CD14-positive monocyte (primary cell): ENCODE measurements at regions not wholly inside any gene's neighbourhood (a gene's known extent, or its start where the extent isn't known, plus 50 kb on each side); places are given as distances from the start of the nearest gene placed in this dataset.

Experiments used
- DNase-seq, 3 donors: peaks; one replicate each; pipeline ENCODE4 v3.0.0-alpha.2; 2011 to 2022
- H2AFZ ChIP-seq: 2 replicates; pipeline ENCODE4 v1.6.0; 2012; ENCODE audit warnings: mild to moderate bottlenecking, low read depth, low read length, inconsistent platforms; ENCODE audit not compliant: insufficient read depth, poor library complexity, severe bottlenecking
- H3K27ac ChIP-seq, 2 donors: 1 replicate in 1 of 2; 2 replicates in 1 of 2; pipeline ENCODE4 v1.5.1; 2012 to 2013; ENCODE audit warnings: low read length in 2 of 2, control low read depth in 1 of 2, inconsistent platforms in 1 of 2, low read depth in 1 of 2, mild to moderate bottlenecking in 1 of 2
- H3K27me3 ChIP-seq, 2 donors: one replicate each; pipeline versions ENCODE4 v1.6.0 to v1.6.1; 2011 to 2013; ENCODE audit warnings: low read length in 2 of 2; ENCODE audit not compliant: control insufficient read depth in 2 of 2, insufficient read depth in 2 of 2
- H3K36me3 ChIP-seq, 2 donors: replicated peaks in 1 of 2; 1 replicate in 1 of 2; 2 replicates in 1 of 2; pipeline versions ENCODE4 v1.5.1 to v1.6.1; 2012 to 2013; ENCODE audit warnings: low read length in 2 of 2, control low read depth in 1 of 2, inconsistent platforms in 1 of 2, mild to moderate bottlenecking in 1 of 2; ENCODE audit not compliant: insufficient read depth in 2 of 2, control insufficient read depth in 1 of 2
- H3K4me1 ChIP-seq, 2 donors: 1 replicate in 1 of 2; 2 replicates in 1 of 2; pipeline versions ENCODE4 v1.5.1 to v1.6.1; 2012 to 2013; ENCODE audit warnings: low read length in 2 of 2, control low read depth in 1 of 2, inconsistent platforms in 1 of 2, mild to moderate bottlenecking in 1 of 2, moderate library complexity in 1 of 2; ENCODE audit not compliant: insufficient read depth in 2 of 2, control insufficient read depth in 1 of 2
- H3K4me2 ChIP-seq: replicated peaks from 2 replicates; pipeline ENCODE3; 2012; ENCODE audit warnings: low read length, moderate library complexity, mild to moderate bottlenecking; ENCODE audit not compliant: poor library complexity, severe bottlenecking; ENCODE audit errors: extremely low read depth
- H3K4me3 ChIP-seq, 3 experiments: fragments of 200-600 bp in 1 of 3; sonication (generic) in 1 of 3; replicated peaks in 1 of 3; 1 replicate in 2 of 3; 2 replicates in 1 of 3; pipeline ENCODE4 v1.5.1; 2011 to 2013; ENCODE audit warnings: low read length in 3 of 3, mild to moderate bottlenecking in 3 of 3, control low read depth in 2 of 3, low read depth in 2 of 3, inconsistent platforms in 1 of 3, moderate library complexity in 1 of 3
- H3K79me2 ChIP-seq: 2 replicates; pipeline ENCODE4 v1.6.0; 2012; ENCODE audit warnings: mild to moderate bottlenecking, control low read depth, inconsistent platforms, low read length, moderate library complexity; ENCODE audit not compliant: insufficient read depth
- H3K9ac ChIP-seq: 2 replicates; pipeline ENCODE4 v1.6.0; 2017; ENCODE audit warnings: low read length, mild to moderate bottlenecking; ENCODE audit not compliant: insufficient read depth, poor library complexity, severe bottlenecking
- H3K9me3 ChIP-seq, 2 donors: replicated peaks in 1 of 2; 1 replicate in 1 of 2; 2 replicates in 1 of 2; pipeline versions ENCODE4 v1.5.1 to v1.6.1; 2012 to 2013; ENCODE audit warnings: low read length in 2 of 2, control low read depth in 1 of 2; ENCODE audit not compliant: control insufficient read depth in 1 of 2, insufficient read depth in 1 of 2
- H4K20me1 ChIP-seq: 2 replicates; pipeline ENCODE4 v1.6.0; 2012; ENCODE audit warnings: mild to moderate bottlenecking, low read length, control low read depth, moderate library complexity; ENCODE audit not compliant: insufficient read depth
- H3K27ac Mint-ChIP-seq, 7 donors: one replicate each; pipeline ENCODE4 v1.8.0; 2020; ENCODE audit warnings: mild to moderate bottlenecking in 7 of 7, mixed read lengths in 7 of 7, moderate library complexity in 6 of 7, inconsistent platforms in 2 of 7
- H3K27me3 Mint-ChIP-seq, 3 donors: one replicate each; pipeline ENCODE4 v1.8.0; 2021 to 2022; ENCODE audit warnings: low read depth in 3 of 3, mild to moderate bottlenecking in 3 of 3, mixed read lengths in 3 of 3, moderate library complexity in 3 of 3, inconsistent platforms in 1 of 3
- H3K36me3 Mint-ChIP-seq, 2 donors: one replicate each; pipeline ENCODE4 v1.8.0; 2020; ENCODE audit warnings: mixed read lengths in 2 of 2, inconsistent platforms in 1 of 2, mild to moderate bottlenecking in 1 of 2
- H3K4me1 Mint-ChIP-seq: one replicate; pipeline ENCODE4 v1.8.0; 2020; ENCODE audit warnings: mild to moderate bottlenecking, mixed read lengths
- H3K4me3 Mint-ChIP-seq, 2 donors: one replicate each; pipeline ENCODE4 v1.8.0; 2020; ENCODE audit warnings: mild to moderate bottlenecking in 2 of 2, mixed read lengths in 2 of 2, moderate library complexity in 1 of 2
- H3K9me3 Mint-ChIP-seq, 7 donors: one replicate each; pipeline ENCODE4 v1.8.0; 2020 to 2022; ENCODE audit warnings: mixed read lengths in 7 of 7, mild to moderate bottlenecking in 6 of 7, moderate library complexity in 6 of 7, inconsistent platforms in 2 of 7
- CTCF ChIP-seq: fragments of 200-600 bp; IDR thresholded peaks from one replicate; pipeline ENCODE4 v1.8.0; 2022; ENCODE audit warnings: antibody characterized with exemption, mild to moderate bottlenecking
- WGBS: methylation state at CpG from one replicate; pipeline ENCODE4 v1.1.5; 2013; ENCODE audit warnings: missing lambda C conversion rate; ENCODE audit not compliant: insufficient coverage; 5-methylcytosine and 5-hydroxymethylcytosine counted together
- intact Hi-C, 2 donors: fragments of 100-400 bp; cut with micrococcal nuclease; formaldehyde crosslinking; loops; one replicate each; pipeline versions ENCODE4 v1.15.0 to v1.15.1; 2023

GRCh38 chr6:140436023-140436811 is 1061.8 kb upstream of the CITED2 start:
- Histone ChIP-seq H3K36me3 (no peaks in the 10 kb centered on the region), H3K9me3 (peaks cover 4 to 9% of the 10 kb centered on the region in 2 donors), H3K27me3 (no peaks in the 10 kb centered on the region), H3K4me1 (no peaks in the 10 kb centered on the region), H4K20me1 (no peaks in the 10 kb centered on the region), H2AFZ (no peak overlapping the region), H3K4me3 (no peak overlapping the region), H3K79me2 (no peaks in the 10 kb centered on the region), H3K27ac (no peak overlapping the region), H3K4me2 (no peak overlapping the region), H3K9ac (no peak overlapping the region)
- Mint-ChIP-seq H3K27me3 (no peaks in the 10 kb centered on the region), H3K4me1 (peaks cover 2% of the 10 kb centered on the region), H3K4me3 (no peak overlapping the region), H3K27ac (no peak overlapping the region), H3K9me3 (peaks cover 7 to 26% (median 11%) of the 10 kb centered on the region in 7 donors), H3K36me3 (no peaks in the 10 kb centered on the region)
- no CpG with 5 or more reads among the region's 2 CpGs for WGBS
- no peak for DNase-seq
- intact Hi-C loops, result no loop called here
- TF ChIP-seq CTCF, result no peak

GRCh38 chr6:140434761-140435160 is 1060.3 kb upstream of the CITED2 start:
- DNase-seq, result no peak
- Mint-ChIP-seq H3K4me3 (no peak overlapping the region), H3K27me3 (no peaks in the 10 kb centered on the region), H3K9me3 (peaks cover 7 to 26% (median 11%) of the 10 kb centered on the region in 7 donors), H3K36me3 (no peaks in the 10 kb centered on the region), H3K27ac (no peak overlapping the region), H3K4me1 (no peaks in the 10 kb centered on the region)
- Histone ChIP-seq H3K36me3 (no peaks in the 10 kb centered on the region), H3K4me2 (no peak overlapping the region), H3K4me3 (no peak overlapping the region), H4K20me1 (no peaks in the 10 kb centered on the region), H3K9ac (no peak overlapping the region), H3K27ac (no peak overlapping the region), H3K79me2 (no peaks in the 10 kb centered on the region), H3K9me3 (peaks cover 4 to 9% of the 10 kb centered on the region in 2 donors), H2AFZ (no peak overlapping the region), H3K27me3 (no peaks in the 10 kb centered on the region), H3K4me1 (no peaks in the 10 kb centered on the region)
- no peak for TF ChIP-seq CTCF
- intact Hi-C loops, result no loop called here
